ENCODE measurements at regions not wholly inside any gene's neighbourhood (a gene's known extent, or its start where the extent isn't known, plus 50 kb on each side); places are given as distances from the start of the nearest gene placed in this dataset.

DNA sequence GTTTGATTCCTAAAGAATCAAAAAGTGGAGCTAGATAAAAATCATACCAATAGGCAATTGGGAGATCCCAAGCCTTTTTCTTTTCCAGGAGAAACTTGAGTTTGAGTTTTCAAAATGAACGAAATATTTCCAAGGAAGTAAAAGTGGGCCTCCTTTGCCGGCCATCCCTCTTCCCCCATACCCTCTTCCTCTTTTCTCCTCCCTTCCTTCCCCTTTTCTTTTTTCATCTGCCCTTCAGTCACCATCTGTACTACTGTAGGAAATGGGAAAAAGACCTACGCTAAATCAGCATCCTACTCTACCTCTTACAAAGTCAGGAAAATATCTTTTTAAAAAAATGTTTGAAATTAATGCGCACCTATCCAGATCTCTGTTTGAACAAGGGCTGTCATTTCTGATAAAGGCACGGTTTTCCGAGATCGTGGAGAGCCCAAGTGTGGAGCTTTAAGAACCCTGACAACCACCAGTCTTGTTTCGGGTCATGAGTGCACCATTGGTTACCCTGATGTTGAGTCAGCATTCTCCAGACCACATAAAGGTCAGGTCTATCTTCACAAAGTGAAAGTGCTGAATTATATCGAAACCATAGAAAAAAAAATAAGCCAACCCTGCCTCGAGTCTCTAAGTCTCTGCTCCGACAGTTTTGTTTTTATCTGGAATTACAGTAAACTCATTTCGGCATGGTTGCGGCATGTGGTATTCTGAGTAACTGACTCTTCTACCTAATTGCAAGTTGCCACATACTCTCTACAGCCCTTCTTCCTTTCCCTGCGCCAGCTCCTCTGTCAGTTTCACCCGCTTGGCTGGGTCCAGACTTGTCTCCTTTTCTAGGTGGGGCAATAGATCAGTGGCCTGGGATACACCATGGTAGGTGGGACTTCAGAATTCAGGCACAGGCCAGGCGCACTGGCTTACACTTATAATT is 140.2 kb upstream of the KLF3 start:
- no peak for TF ChIP-seq POLR2A (IDR thresholded peaks at IDR 0.05)
- TF ChIP-seq, protein P1, sequence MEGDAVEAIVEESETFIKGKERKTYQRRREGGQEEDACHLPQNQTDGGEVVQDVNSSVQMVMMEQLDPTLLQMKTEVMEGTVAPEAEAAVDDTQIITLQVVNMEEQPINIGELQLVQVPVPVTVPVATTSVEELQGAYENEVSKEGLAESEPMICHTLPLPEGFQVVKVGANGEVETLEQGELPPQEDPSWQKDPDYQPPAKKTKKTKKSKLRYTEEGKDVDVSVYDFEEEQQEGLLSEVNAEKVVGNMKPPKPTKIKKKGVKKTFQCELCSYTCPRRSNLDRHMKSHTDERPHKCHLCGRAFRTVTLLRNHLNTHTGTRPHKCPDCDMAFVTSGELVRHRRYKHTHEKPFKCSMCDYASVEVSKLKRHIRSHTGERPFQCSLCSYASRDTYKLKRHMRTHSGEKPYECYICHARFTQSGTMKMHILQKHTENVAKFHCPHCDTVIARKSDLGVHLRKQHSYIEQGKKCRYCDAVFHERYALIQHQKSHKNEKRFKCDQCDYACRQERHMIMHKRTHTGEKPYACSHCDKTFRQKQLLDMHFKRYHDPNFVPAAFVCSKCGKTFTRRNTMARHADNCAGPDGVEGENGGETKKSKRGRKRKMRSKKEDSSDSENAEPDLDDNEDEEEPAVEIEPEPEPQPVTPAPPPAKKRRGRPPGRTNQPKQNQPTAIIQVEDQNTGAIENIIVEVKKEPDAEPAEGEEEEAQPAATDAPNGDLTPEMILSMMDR (IDR thresholded peaks at IDR 0.05): no peak
- no peak for TF ChIP-seq EP300 (IDR thresholded peaks at IDR 0.05; ENCODE audit: low read depth)
